Right renal cortex interstitium (tissue), 3 donors: ENCODE measurements at regions not wholly inside any gene's neighbourhood (a gene's known extent, or its start where the extent isn't known, plus 50 kb on each side); places are given as distances from the start of the nearest gene placed in this dataset.

Source experiments
- DNase-seq, 3 donors: peaks; one replicate each; pipeline ENCODE4 v3.0.0-alpha.2; 2013; ENCODE audit warnings: low read depth in 3 of 3, low spot score in 2 of 3

GRCh38 chr5:166962461-166962860, 1329.0 kb upstream of the WWC1 start:
- no peak for DNase-seq

- DNase-seq = no peak
Observed at GRCh38 chr5:166963596-166963995, 1327.8 kb upstream of the WWC1 start.

GRCh38 chr5:166977911-166978422, 1313.5 kb upstream of the WWC1 start:
- DNase-seq = no peak

- DNase-seq = peak in 1 of 3 donors; percentile 14
Observed at GRCh38 chr5:166979307-166979895, 1312.0 kb upstream of the WWC1 start.

DNA sequence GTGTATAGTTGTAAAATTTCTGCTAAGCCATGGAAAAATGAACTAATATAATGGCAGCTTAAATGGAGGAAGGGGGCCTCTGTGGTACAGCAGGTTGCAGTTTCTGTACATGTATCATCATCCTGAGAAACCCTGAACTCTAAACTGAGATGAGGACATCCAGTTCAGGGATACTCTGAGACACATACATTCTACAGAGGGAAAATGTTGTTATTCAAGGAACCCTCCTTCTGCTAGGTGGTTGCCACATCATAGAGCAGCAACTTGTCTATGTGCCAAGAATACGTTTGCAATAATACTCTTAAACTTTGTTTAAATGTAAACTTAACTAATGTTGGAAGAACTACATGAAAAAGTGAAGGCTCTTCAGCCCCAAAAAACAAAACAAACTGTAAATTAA, 1310.8 kb upstream of the WWC1 start:
- no peak for DNase-seq

DNA sequence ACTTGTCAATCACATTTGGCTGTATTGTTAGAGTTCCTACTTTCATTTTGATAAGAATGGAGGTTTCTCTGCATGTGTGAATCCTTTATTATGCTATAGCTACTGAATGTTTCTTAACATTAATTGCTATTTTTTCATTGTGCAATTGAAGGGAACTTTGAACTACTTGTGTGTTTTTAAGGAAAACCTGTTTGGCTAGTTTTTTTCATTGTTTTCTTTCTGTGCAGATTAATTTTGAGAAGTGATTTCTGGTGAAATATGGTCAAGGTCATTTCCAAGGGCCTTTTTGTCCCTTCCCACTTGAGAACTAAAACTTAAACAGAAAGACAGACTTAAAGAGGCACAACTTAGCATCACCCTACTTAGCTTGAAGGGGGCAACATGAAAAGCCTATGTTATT, 1309.2 kb upstream of the WWC1 start:
- DNase-seq = no peak

- DNase-seq = no peak
Observed at GRCh38 chr5:166991601-166992000, 1299.8 kb upstream of the WWC1 start.

GRCh38 chr5:166992108-166992507, 1299.3 kb upstream of the WWC1 start:
- no peak for DNase-seq

DNA sequence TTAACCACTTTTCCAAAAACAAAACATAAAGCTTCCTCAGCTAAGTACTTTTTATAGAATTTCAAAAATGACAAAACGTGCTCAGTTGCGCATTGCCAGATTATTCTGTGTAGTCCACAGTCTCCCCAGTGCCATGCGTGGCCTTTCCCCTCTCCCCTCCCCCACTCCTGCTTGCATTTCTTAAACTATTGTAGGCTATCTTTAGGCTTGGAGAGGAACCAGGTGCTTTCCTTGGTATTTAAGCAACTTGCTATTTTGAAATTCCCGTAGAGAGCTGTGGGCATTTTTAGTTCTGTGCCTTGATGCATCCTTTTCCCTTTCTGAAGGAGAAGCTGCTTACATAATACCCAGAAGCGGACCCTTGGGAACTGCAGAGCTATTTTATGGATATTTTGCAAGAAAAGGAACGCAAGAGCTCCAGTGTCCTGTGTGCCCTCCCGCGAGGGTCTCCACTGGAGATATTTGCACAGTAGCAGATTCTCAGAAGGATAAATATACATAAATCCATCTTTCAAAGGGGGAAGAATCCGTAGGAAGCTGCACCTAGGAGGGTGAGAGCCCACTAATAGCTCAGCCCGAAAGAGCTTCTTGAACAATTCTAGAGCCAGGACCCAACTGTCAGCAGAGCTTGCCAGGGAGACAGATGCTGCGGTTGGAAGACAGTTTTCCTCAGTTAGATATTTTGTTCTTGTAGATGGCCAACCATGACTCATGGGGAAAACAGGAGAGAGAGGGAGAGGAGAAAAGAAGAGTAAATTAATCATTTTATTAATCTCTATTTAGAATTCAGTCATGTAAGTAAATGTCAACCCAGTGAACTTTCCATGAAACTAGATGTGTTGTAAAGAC, 1298.3 kb upstream of the WWC1 start:
- no peak for DNase-seq

DNA sequence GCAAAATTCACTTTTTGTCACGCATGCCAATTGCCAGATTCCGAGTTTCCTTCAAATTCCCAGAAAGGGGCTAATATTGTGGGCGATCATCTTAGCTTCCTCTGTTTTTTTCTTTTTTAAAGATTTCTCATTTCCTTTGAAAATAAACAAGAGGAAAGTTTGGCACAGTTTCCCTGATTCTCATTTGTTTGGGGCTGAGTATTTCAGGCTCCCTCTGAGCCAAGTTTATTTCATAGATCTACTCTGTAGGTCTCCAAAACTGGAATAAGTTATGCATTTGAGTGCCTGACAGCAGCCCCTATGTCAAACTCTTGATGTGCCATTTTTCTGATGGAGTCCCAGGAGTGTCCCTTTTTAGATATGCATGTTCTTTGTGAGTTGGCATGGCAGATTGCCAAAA, 1297.2 kb upstream of the WWC1 start:
- no peak for DNase-seq

GRCh38 chr5:167001246-167001645, 1290.2 kb upstream of the WWC1 start:
- DNase-seq = no peak

GRCh38 chr5:167008705-167009104, 1282.7 kb upstream of the WWC1 start:
- DNase-seq = no peak

DNA sequence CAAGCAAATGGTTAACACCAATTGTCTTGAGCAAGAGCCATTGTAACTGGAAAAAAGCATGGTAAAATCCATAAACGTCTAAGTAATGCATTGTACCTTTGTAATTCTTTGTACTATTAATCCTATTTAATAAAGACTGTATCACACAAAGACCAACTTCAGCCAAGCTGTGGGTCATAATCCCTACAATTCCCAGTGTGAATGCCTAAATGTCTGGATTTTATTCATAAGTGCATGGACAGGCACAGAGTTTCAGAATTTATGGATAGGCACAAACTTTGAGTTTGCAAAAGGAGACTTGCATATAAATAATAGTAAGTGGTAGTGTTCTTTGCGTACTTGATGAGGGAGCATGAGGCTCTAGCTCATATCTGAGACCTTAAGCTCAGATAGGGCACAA, 1280.2 kb upstream of the WWC1 start:
- DNase-seq = no peak

GRCh38 chr5:167012123-167013034, 1279.1 kb upstream of the WWC1 start:
- DNase-seq = no peak

DNA sequence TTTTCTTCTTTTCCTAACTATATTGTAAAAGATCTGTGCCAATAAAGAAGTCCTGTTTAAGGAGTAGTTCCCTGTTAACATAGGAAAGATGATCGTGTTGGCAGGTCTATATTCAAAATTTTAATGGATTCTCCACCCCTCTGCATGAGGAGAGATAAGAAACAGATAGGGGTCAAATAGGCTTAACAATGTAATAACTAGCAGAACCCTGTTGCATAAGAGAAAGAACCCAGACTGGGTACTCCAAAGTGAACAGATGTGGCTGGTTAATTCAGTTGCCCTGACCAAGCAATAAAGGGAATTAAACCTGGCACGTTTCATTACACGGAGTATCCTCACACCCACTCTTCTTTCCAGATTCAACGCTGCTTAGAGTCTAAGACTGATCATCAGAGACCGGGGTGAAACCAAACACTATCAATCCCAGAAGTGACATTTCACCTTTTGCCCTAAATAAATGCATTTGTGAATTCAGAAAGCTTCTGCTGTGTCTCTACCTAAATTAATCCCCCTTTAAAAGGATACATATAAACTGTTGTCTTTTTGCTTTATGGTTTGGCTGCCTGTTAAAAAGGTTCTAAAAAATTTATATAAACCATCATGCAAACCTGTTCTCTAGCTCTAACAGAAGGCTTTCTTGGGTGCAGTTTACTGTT, 1276.9 kb upstream of the WWC1 start:
- no peak for DNase-seq

- no peak for DNase-seq
Observed at GRCh38 chr5:167020418-167020817, 1271.0 kb upstream of the WWC1 start.

DNA sequence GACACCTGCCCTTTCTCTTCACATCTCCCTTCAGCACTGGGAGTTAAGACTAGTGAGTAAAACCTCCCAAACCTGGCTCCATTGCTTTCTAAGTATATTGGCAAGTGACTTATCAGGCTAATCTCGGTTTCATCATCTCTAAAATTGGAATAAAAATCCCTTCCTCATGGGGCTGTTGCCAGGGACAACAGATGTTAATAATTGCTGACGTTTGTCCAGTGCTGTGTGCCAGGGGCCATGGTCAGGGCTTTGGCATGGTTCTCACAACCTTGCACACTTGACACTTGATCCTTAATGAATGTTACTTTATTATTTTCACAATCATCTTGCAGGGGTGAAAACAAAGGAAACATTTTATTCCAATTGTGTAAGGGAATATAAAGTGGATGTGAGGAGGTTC, 1262.0 kb upstream of the WWC1 start:
- DNase-seq = no peak

DNA sequence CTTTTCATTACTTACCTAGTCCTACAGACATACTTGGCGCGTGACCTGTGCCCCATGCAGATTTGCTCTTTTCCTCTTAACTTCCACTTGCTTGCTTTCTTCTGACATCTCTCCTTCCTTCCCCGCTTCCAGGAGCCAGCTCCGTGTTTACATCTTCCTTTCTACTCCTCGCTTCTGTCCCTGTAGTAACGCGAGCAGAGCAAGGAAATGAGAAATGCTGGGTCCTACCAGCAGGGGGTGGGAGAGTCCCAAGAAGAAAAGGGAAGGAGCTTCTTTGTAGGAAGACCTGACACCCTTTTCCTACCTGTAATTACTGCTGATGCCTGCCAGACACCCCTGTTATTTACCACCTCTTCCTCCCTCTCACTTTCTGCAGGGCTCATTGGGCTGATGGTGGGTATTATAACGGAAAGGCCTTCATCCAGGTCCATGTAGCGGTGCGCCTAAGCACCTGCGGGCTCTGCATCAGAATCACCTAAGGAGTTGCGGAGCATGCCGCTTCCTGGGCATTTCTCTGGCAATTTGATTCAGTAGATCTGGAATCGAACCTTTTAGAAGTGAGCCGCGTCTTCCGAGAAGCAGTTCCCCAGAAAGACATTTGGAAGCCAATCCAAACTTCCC, 1260.8 kb upstream of the WWC1 start:
- DNase-seq = no peak

GRCh38 chr5:167036585-167036984, 1254.9 kb upstream of the WWC1 start:
- DNase-seq = no peak

- peak; percentile 38 to 50 (median 41) for DNase-seq
Observed at GRCh38 chr5:167049043-167049663, 1242.3 kb upstream of the WWC1 start.
